ENCODE measurements at regions not wholly inside any gene's neighbourhood (a gene's known extent, or its start where the extent isn't known, plus 50 kb on each side); places are given as distances from the start of the nearest gene placed in this dataset.

- TF ChIP-seq TCF7L2 (IDR thresholded peaks at IDR 0.05; ENCODE audit: low read depth, low read length) (no peak), CTCF (IDR thresholded peaks at IDR 0.05) (no peak), REST (IDR thresholded peaks at IDR 0.05; ENCODE audit: insufficient read depth in 1 of 2, low read depth in 2 of 2, low read length in 1 of 2) (no peak), POLR2AphosphoS5 (IDR thresholded peaks at IDR 0.05; ENCODE audit: low read depth, low read length) (no peak)
Observed at GRCh38 chr7:91512958-91513357, 248.7 kb downstream of the FZD1 start.

All from Panc1 (cell line).